ENCODE measurements at regions not wholly inside any gene's neighbourhood (a gene's known extent, or its start where the extent isn't known, plus 50 kb on each side); places are given as distances from the start of the nearest gene placed in this dataset.

DNA sequence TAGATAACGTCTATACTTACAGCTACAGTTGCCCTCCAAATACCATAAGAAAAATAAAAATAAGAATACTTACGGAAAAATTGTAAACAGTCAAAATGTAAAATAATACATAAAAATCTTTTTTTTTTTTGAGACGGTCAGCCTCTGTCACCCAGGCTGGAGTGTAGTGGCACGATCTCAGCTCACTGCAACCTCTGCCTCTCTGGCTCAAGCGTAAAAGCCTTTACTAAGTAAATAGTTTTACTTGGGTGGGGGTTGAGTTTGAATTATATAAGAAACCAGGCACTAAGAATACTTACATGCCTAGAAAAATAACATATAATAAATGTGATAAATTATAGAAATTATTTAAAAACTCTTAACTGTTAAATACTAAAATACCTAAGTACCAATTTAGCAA, 1413.0 kb upstream of the PRR20A start:
- Histone ChIP-seq H3K9me3 (ENCODE audit: low read length) (no peaks in the 10 kb centered on the region), H3F3A (ENCODE audit: low read length, unreplicated experiment) (no peaks in the 10 kb centered on the region), H3K9me2 (replicated peaks; ENCODE audit: low read length) (no peaks in the 10 kb centered on the region), H3K27ac (ENCODE audit: low read length) (no peak overlapping the region), H3K4me3 (ENCODE audit: low read length) (no peak overlapping the region), H3K79me2 (ENCODE audit: low read length) (no peaks in the 10 kb centered on the region), H3K36me3 (ENCODE audit: low read depth, low read length) (no peaks in the 10 kb centered on the region), H2AFZ (ENCODE audit: low read length) (no peak overlapping the region), H3K4me1 (ENCODE audit: insufficient read depth, low read length) (no peaks in the 10 kb centered on the region), H3K27me3 (ENCODE audit: low read length) (no peaks in the 10 kb centered on the region), H4K20me1 (ENCODE audit: low read length) (no peaks in the 10 kb centered on the region), H3K9ac (ENCODE audit: low read length) (no peak overlapping the region), H3K4me2 (ENCODE audit: low read length) (no peak overlapping the region)
- CTCF ChIA-PET: no interaction called here
- ATAC-seq (no peak), DNase-seq (no peak)
- POLR2A ChIA-PET (ENCODE audit: unreplicated experiment): no interaction called here
- intact Hi-C loops (cut with micrococcal nuclease): no loop called here
- TF ChIP-seq CTCF (conservative IDR thresholded peaks at IDR 0.05; ENCODE audit: low read depth, low read length) (no peak), EZH2 (IDR thresholded peaks at IDR 0.05; ENCODE audit: low read length, unreplicated experiment) (no peak), EZH2phosphoT487 (IDR thresholded peaks at IDR 0.05; ENCODE audit: borderline replicate concordance, low read length) (no peak)
- BruUV-seq (replicated peaks): no TSS peak

DNA sequence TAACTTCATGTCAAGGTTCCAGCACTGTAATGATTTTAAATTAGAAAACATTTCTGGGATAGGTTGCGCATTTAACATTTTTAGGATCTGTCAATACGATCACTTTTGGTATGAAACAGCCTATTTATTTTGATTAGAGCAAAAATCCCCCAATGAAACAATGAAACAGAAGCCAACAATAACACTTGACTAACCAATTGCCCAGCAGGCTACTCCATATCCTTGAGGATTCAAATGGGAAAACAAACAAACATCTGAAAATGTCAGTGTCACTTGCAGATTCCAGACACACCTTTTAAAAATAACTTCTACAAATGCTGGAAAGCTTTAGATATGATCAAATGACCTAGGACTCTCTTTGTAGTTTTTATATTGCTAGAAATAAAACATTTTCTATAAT, 1412.5 kb upstream of the PRR20A start:
- Histone ChIP-seq H3F3A (ENCODE audit: low read length, unreplicated experiment) (no peaks in the 10 kb centered on the region), H3K27ac (ENCODE audit: low read length) (no peak overlapping the region), H3K4me3 (ENCODE audit: low read length) (no peak overlapping the region), H3K79me2 (ENCODE audit: low read length) (no peaks in the 10 kb centered on the region), H3K9me2 (replicated peaks; ENCODE audit: low read length) (no peaks in the 10 kb centered on the region), H3K36me3 (ENCODE audit: low read depth, low read length) (no peaks in the 10 kb centered on the region), H2AFZ (ENCODE audit: low read length) (no peak overlapping the region), H3K4me2 (ENCODE audit: low read length) (no peak overlapping the region), H3K27me3 (ENCODE audit: low read length) (no peaks in the 10 kb centered on the region), H3K4me1 (ENCODE audit: insufficient read depth, low read length) (no peaks in the 10 kb centered on the region), H3K9me3 (ENCODE audit: low read length) (no peaks in the 10 kb centered on the region), H4K20me1 (ENCODE audit: low read length) (no peaks in the 10 kb centered on the region), H3K9ac (ENCODE audit: low read length) (no peak overlapping the region)
- ATAC-seq (no peak), DNase-seq (no peak)
- intact Hi-C loops (cut with micrococcal nuclease): no loop called here
- ChIA-PET POLR2A (ENCODE audit: unreplicated experiment) (no interaction called here), CTCF (no interaction called here)
- no TSS peak for BruUV-seq (replicated peaks)
- no peak for TF ChIP-seq CTCF (conservative IDR thresholded peaks at IDR 0.05; ENCODE audit: low read depth, low read length)
- TF ChIP-seq EZH2 (IDR thresholded peaks at IDR 0.05; ENCODE audit: low read length, unreplicated experiment): no peak
- no peak for TF ChIP-seq EZH2phosphoT487 (IDR thresholded peaks at IDR 0.05; ENCODE audit: borderline replicate concordance, low read length)

DNA sequence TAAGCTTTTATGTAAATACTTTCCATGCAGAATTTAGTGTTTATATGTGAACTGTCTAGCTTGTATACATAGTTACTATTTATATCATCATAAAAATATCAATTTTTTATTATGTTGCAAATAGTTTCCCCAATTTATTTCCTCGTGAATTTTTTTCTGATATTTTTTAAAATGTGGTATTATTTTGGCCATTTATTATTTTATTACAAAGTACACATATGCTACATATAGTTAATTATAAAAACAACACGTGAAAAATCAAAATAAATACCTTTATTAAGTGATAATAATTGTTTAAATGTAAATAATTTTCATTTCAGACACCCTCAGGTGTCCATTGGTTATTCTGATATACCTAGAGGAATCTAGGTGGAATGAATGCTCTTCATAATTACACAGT, 1394.9 kb upstream of the PRR20A start:
- no peaks in the 10 kb centered on the region for H3F3A ChIP-seq (ENCODE audit: low read length, unreplicated experiment)
- H3K9me2 ChIP-seq (replicated peaks; ENCODE audit: low read length): no peaks in the 10 kb centered on the region
- H3K27me3 ChIP-seq (ENCODE audit: low read length): no peaks in the 10 kb centered on the region
- no peaks in the 10 kb centered on the region for H3K79me2 ChIP-seq (ENCODE audit: low read length)
- BruUV-seq (replicated peaks): no TSS peak
- TF ChIP-seq EZH2phosphoT487 (IDR thresholded peaks at IDR 0.05; ENCODE audit: borderline replicate concordance, low read length): no peak
- TF ChIP-seq EZH2 (IDR thresholded peaks at IDR 0.05; ENCODE audit: low read length, unreplicated experiment): no peak
- no peak for TF ChIP-seq CTCF (conservative IDR thresholded peaks at IDR 0.05; ENCODE audit: low read depth, low read length)
- DNase-seq (no peak), ATAC-seq (no peak)
- no peak overlapping the region for H3K4me2 ChIP-seq (ENCODE audit: low read length)
- H2AFZ ChIP-seq (ENCODE audit: low read length): no peak overlapping the region
- H4K20me1 ChIP-seq (ENCODE audit: low read length): no peaks in the 10 kb centered on the region
- H3K4me1 ChIP-seq (ENCODE audit: insufficient read depth, low read length): no peaks in the 10 kb centered on the region
- no peaks in the 10 kb centered on the region for H3K36me3 ChIP-seq (ENCODE audit: low read depth, low read length)
- CTCF ChIA-PET: no interaction called here
- no peaks in the 10 kb centered on the region for H3K9me3 ChIP-seq (ENCODE audit: low read length)
- H3K4me3 ChIP-seq (ENCODE audit: low read length): no peak overlapping the region
- H3K9ac ChIP-seq (ENCODE audit: low read length): no peak overlapping the region
- POLR2A ChIA-PET (ENCODE audit: unreplicated experiment): no interaction called here
- intact Hi-C loops (cut with micrococcal nuclease): no loop called here
- no peak overlapping the region for H3K27ac ChIP-seq (ENCODE audit: low read length)

Measured in PC-3 (cell line).